A549 (cell line): ENCODE measurements at regions not wholly inside any gene's neighbourhood (a gene's known extent, or its start where the extent isn't known, plus 50 kb on each side); places are given as distances from the start of the nearest gene placed in this dataset.

Source experiments
- BCL3 ChIP-seq: fragments of >200 bp; sonication (Bioruptor Twin); formaldehyde crosslinking; IDR thresholded peaks from 3 replicates; pipeline ENCODE4 v1.6.1; 2016
- BHLHE40 ChIP-seq: IDR thresholded peaks from 2 replicates; pipeline ENCODE4 v1.6.1; 2012; ENCODE audit warnings: low read depth, low read length, inconsistent platforms
- CTCF ChIP-seq: fragments of >200 bp; sonication (Bioruptor Twin); formaldehyde crosslinking; IDR thresholded peaks from 3 replicates; pipeline ENCODE4 v1.5.1; 2016
- EP300 ChIP-seq, 2 experiments: fragments of >200 bp; sonication (Bioruptor Twin); formaldehyde crosslinking; IDR thresholded peaks; 2 replicates in 1 of 2; 3 replicates in 1 of 2; pipeline ENCODE4 v1.6.1; 2016 to 2017
- ESRRA ChIP-seq: fragments of 150-350 bp; IDR thresholded peaks from 2 replicates; pipeline ENCODE4 v1.6.1; 2014; ENCODE audit warnings: mild to moderate bottlenecking, low read length, borderline replicate concordance
- NPAS2 ChIP-seq: fragments of 250-450 bp; sonication (Bioruptor Pico); IDR thresholded peaks from 2 replicates; pipeline ENCODE4 v1.8.0; 2022; ENCODE audit warnings: mild to moderate bottlenecking, moderate library complexity, borderline replicate concordance
- POLR2A ChIP-seq: IDR thresholded peaks from 2 replicates; pipeline ENCODE4 v1.6.1; 2012; ENCODE audit warnings: mild to moderate bottlenecking, low read length
- RCOR1 ChIP-seq: fragments of 150-350 bp; IDR thresholded peaks from 2 replicates; pipeline ENCODE4 v1.6.1; 2014; ENCODE audit warnings: antibody characterized with exemption, low read length, low read depth
- REST ChIP-seq: fragments of 200-600 bp; sonication (generic); IDR thresholded peaks from 2 replicates; pipeline ENCODE4 v1.6.1; 2016; ENCODE audit warnings: antibody characterized with exemption, mild to moderate bottlenecking, moderate library complexity
- RNF2 ChIP-seq: fragments of 200-600 bp; sonication (generic); IDR thresholded peaks from 2 replicates; pipeline ENCODE4 v1.6.1; 2016; ENCODE audit warnings: low read depth, mild to moderate bottlenecking, antibody characterized with exemption, moderate library complexity, borderline replicate concordance
- SMC3 ChIP-seq: fragments of >200 bp; sonication (Bioruptor Twin); formaldehyde crosslinking; IDR thresholded peaks from 3 replicates; pipeline ENCODE4 v1.6.1; 2018; ENCODE audit warnings: inconsistent platforms
- USF2 ChIP-seq: fragments of 450-650 bp; IDR thresholded peaks from 2 replicates; pipeline ENCODE4 v1.6.1; 2014; ENCODE audit warnings: antibody characterized with exemption
- TF ChIP-seq, protein P1 (sequence below): IDR thresholded peaks from 2 replicates; pipeline ENCODE4 v1.6.1; 2012
- TF ChIP-seq, protein P2 (sequence below): fragments of 150-350 bp; IDR thresholded peaks from 2 replicates; pipeline ENCODE4 v1.6.1; 2014; ENCODE audit warnings: low read depth, mild to moderate bottlenecking, low read length

- TF ChIP-seq, protein P1, sequence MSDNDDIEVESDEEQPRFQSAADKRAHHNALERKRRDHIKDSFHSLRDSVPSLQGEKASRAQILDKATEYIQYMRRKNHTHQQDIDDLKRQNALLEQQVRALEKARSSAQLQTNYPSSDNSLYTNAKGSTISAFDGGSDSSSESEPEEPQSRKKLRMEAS = no peak
- TF ChIP-seq CTCF (no peak), RNF2 (no peak), SMC3 (no peak), BCL3 (no peak), POLR2A (no peak), NPAS2 (CRISPR knock-in tag) (no peak), BHLHE40 (no peak), ESRRA (no peak), USF2 (no peak), EP300 (IDR thresholded peaks at IDR 0.05) (no peak), REST (no peak), RCOR1 (no peak)
- TF ChIP-seq, protein P2, sequence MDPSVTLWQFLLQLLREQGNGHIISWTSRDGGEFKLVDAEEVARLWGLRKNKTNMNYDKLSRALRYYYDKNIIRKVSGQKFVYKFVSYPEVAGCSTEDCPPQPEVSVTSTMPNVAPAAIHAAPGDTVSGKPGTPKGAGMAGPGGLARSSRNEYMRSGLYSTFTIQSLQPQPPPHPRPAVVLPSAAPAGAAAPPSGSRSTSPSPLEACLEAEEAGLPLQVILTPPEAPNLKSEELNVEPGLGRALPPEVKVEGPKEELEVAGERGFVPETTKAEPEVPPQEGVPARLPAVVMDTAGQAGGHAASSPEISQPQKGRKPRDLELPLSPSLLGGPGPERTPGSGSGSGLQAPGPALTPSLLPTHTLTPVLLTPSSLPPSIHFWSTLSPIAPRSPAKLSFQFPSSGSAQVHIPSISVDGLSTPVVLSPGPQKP = no peak
Observed at GRCh38 chr11:29200791-29201562, 815.9 kb downstream of the KCNA4 start.
